NCI-H1092 treated with DMSO at 0.1 percent for 48 hours (cell line): ENCODE measurements at regions not wholly inside any gene's neighbourhood (a gene's known extent, or its start where the extent isn't known, plus 50 kb on each side); places are given as distances from the start of the nearest gene placed in this dataset.

ENCODE experiments used
- DNase-seq: peaks from one replicate; lab custom pipeline; 2025; lab: John Stamatoyannopoulos, UW

- no peak for DNase-seq
Observed at GRCh38 chr13:107912745-107913144, 302.6 kb downstream of the LIG4 start.

- no peak for DNase-seq
Observed at GRCh38 chr13:107907065-107907805, 308.1 kb downstream of the LIG4 start.

- DNase-seq, result no peak
Observed at GRCh38 chr13:107906131-107906530, 309.2 kb downstream of the LIG4 start.

GRCh38 chr13:107901996-107902562 lies 313.3 kb downstream of the LIG4 start:
- no peak for DNase-seq

GRCh38 chr13:107901230-107901629 lies 314.1 kb downstream of the LIG4 start:
- no peak for DNase-seq

- no peak for DNase-seq
Observed at GRCh38 chr13:107900775-107901174, 314.6 kb downstream of the LIG4 start.

GRCh38 chr13:107886118-107886517 lies 329.2 kb downstream of the LIG4 start:
- no peak for DNase-seq

- no peak for DNase-seq
Observed at GRCh38 chr13:107884564-107884963, 330.8 kb downstream of the LIG4 start.

GRCh38 chr13:107883561-107884175 lies 331.7 kb downstream of the LIG4 start:
- no peak for DNase-seq

GRCh38 chr13:107882708-107883560 lies 332.4 kb downstream of the LIG4 start:
- no peak for DNase-seq

- DNase-seq, result no peak
Observed at GRCh38 chr13:107881362-107881761, 334.0 kb downstream of the LIG4 start.

- DNase-seq, result no peak
Observed at GRCh38 chr13:107874456-107874855, 340.9 kb downstream of the LIG4 start.

- DNase-seq, result no peak
Observed at GRCh38 chr13:107873926-107874325, 341.4 kb downstream of the LIG4 start.

GRCh38 chr13:107870400-107870799 lies 344.9 kb downstream of the LIG4 start:
- DNase-seq, result no peak

GRCh38 chr13:107867701-107868661 lies 347.4 kb downstream of the LIG4 start:
- peak; percentile 94 for DNase-seq

GRCh38 chr13:107866941-107867623 lies 348.3 kb downstream of the LIG4 start:
- DNase-seq, result peak; percentile 76

GRCh38 chr13:107866032-107866940 lies 349.1 kb downstream of the LIG4 start:
- peak; percentile 85 for DNase-seq

GRCh38 chr13:107865643-107866031 lies 349.7 kb downstream of the LIG4 start:
- DNase-seq, result peak; percentile 78

GRCh38 chr13:107865318-107865575 lies 350.1 kb downstream of the LIG4 start:
- peak; percentile 73 for DNase-seq
